Gastroesophageal sphincter (tissue), 3 donors: ENCODE measurements at regions not wholly inside any gene's neighbourhood (a gene's known extent, or its start where the extent isn't known, plus 50 kb on each side); places are given as distances from the start of the nearest gene placed in this dataset.

ENCODE experiments used
- CTCF ChIP-seq, 4 experiments: fragments of 200-600 bp in 2 of 4; fragments of 450-650 bp in 2 of 4; sonication (generic) in 1 of 4; IDR thresholded peaks; one replicate each; pipeline ENCODE4 v1.5.1; 2017 to 2019; ENCODE audit warnings: antibody characterized with exemption in 4 of 4, mild to moderate bottlenecking in 2 of 4, moderate library complexity in 2 of 4
- POLR2A ChIP-seq, 2 donors: fragments of 450-650 bp; IDR thresholded peaks; one replicate each; pipeline ENCODE4 v1.6.1; 2017; ENCODE audit warnings: antibody characterized with exemption in 2 of 2, mild to moderate bottlenecking in 2 of 2, moderate library complexity in 1 of 2
- POLR2AphosphoS5 ChIP-seq: sonication (generic); formaldehyde crosslinking; IDR thresholded peaks from one replicate; pipeline ENCODE4 v1.6.1; 2017; ENCODE audit warnings: antibody characterized with exemption

DNA sequence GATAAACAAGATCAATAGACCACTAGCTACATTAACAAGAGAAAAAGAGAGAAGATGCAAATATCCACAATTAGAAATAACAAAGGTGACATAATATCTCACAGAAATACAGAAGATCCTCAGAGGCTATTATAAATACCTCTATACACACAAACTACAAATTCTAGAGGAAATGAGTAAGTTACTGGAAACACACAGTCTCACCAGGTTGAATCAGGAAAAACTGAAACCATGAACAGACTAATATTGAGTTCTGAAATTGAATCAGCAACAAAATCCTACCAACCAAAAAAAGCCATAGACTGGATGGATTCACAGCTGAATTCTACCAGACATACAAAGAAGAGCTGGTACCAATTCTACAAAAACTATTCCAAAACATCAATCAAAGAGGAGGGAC, 211.8 kb upstream of the CPEB2 start:
- no peak for TF ChIP-seq POLR2AphosphoS5
- no peak for TF ChIP-seq CTCF (IDR thresholded peaks at IDR 0.05)
- no peak for TF ChIP-seq POLR2A (IDR thresholded peaks at IDR 0.05)
